Loucy (cell line): ENCODE measurements at regions not wholly inside any gene's neighbourhood (a gene's known extent, or its start where the extent isn't known, plus 50 kb on each side); places are given as distances from the start of the nearest gene placed in this dataset.

Experiments
- CTCF ChIP-seq: fragments of 200-600 bp; sonication (generic); conservative IDR thresholded peaks from 2 replicates; pipeline ENCODE4 v1.5.1; 2014; ENCODE audit warnings: mild to moderate bottlenecking, antibody characterized with exemption, low read length
- EZH2phosphoT487 ChIP-seq: fragments of 200-600 bp; IDR thresholded peaks from 2 replicates; pipeline ENCODE4 v1.6.1; 2018; ENCODE audit warnings: antibody characterized with exemption, mild to moderate bottlenecking, moderate library complexity, borderline replicate concordance

- TF ChIP-seq EZH2phosphoT487 (no peak), CTCF (no peak)
These were observed 99.1 kb downstream of the ZNF365 start for GRCh38 chr10:62473241-62473640.
